ENCODE measurements at regions not wholly inside any gene's neighbourhood (a gene's known extent, or its start where the extent isn't known, plus 50 kb on each side); places are given as distances from the start of the nearest gene placed in this dataset.

GRCh38 chr2:206863196-206863595 is 76.1 kb upstream of the CPO start:
- no peak overlapping the region for H4K5ac ChIP-seq (ENCODE audit: low read depth, low read length)
- no peak overlapping the region for H2AK9ac ChIP-seq (replicated peaks; ENCODE audit: low read depth, low read length, poor library complexity)
- H3K14ac ChIP-seq (replicated peaks; ENCODE audit: low read depth, low read length), result no peak overlapping the region
- H3K18ac ChIP-seq (ENCODE audit: low read depth, low read length), result no peak overlapping the region
- intact Hi-C loops (cut with micrococcal nuclease) (no loop called here), dilution Hi-C loops (cut with HindIII; ENCODE audit: low sequenced_read_pairs, unreplicated experiment) (no loop called here), in situ Hi-C loops (cut with MboI; ENCODE audit: low sequenced_read_pairs) (no loop called here)
- no peak overlapping the region for H2BK5ac ChIP-seq (ENCODE audit: low read depth, low read length, poor library complexity, severe bottlenecking)
- H3K9ac ChIP-seq (ENCODE audit: low read depth, low read length), result no peak overlapping the region
- H3K9me1 ChIP-seq (ENCODE audit: insufficient read depth, low read length), result no peaks in the 10 kb centered on the region
- no peak overlapping the region for H3K4ac ChIP-seq (ENCODE audit: low read depth, low read length)
- no peak overlapping the region for H2AK5ac ChIP-seq (ENCODE audit: low read depth, low read length)
- H2BK120ac ChIP-seq (ENCODE audit: low read depth, low read length), result no peak overlapping the region
- DNase-seq, result no peak
- H2AFZ ChIP-seq (replicated peaks; ENCODE audit: low read length, poor library complexity), result no peak overlapping the region
- no peak overlapping the region for H3K4me2 ChIP-seq (ENCODE audit: low read depth, low read length)
- TF ChIP-seq NFE2L2 (IDR thresholded peaks at IDR 0.05; ENCODE audit: low read depth, low read length) (no peak), RFX5 (IDR thresholded peaks at IDR 0.05; ENCODE audit: low read depth, low read length) (no peak), FOS (IDR thresholded peaks at IDR 0.05; ENCODE audit: low read depth, low read length) (no peak), BHLHE40 (IDR thresholded peaks at IDR 0.05; ENCODE audit: low read depth, low read length) (no peak), CTCF (conservative IDR thresholded peaks at IDR 0.05; ENCODE audit: low read depth, low read length) (no peak), POLR2A (IDR thresholded peaks at IDR 0.05; ENCODE audit: low read depth, low read length) (no peak), RCOR1 (IDR thresholded peaks at IDR 0.05; ENCODE audit: insufficient replicate concordance, low read length) (no peak), SMC3 (IDR thresholded peaks at IDR 0.05; ENCODE audit: low read depth, low read length) (no peak), MAZ (IDR thresholded peaks at IDR 0.05; ENCODE audit: borderline replicate concordance, low read depth, low read length) (no peak), CEBPB (IDR thresholded peaks at IDR 0.05; ENCODE audit: low read depth, low read length) (no peak), CHD1 (IDR thresholded peaks at IDR 0.05; ENCODE audit: low read depth, low read length) (no peak), RAD21 (IDR thresholded peaks at IDR 0.05; ENCODE audit: low read length) (no peak), MAFK (IDR thresholded peaks at IDR 0.05; ENCODE audit: low read depth, low read length) (no peak), MXI1 (IDR thresholded peaks at IDR 0.05; ENCODE audit: borderline replicate concordance, low read depth, low read length) (no peak)
- TF ChIP-seq, protein P1, sequence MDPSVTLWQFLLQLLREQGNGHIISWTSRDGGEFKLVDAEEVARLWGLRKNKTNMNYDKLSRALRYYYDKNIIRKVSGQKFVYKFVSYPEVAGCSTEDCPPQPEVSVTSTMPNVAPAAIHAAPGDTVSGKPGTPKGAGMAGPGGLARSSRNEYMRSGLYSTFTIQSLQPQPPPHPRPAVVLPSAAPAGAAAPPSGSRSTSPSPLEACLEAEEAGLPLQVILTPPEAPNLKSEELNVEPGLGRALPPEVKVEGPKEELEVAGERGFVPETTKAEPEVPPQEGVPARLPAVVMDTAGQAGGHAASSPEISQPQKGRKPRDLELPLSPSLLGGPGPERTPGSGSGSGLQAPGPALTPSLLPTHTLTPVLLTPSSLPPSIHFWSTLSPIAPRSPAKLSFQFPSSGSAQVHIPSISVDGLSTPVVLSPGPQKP (IDR thresholded peaks at IDR 0.05; ENCODE audit: borderline replicate concordance, low read depth, low read length), result no peak
- TF ChIP-seq, protein P2, sequence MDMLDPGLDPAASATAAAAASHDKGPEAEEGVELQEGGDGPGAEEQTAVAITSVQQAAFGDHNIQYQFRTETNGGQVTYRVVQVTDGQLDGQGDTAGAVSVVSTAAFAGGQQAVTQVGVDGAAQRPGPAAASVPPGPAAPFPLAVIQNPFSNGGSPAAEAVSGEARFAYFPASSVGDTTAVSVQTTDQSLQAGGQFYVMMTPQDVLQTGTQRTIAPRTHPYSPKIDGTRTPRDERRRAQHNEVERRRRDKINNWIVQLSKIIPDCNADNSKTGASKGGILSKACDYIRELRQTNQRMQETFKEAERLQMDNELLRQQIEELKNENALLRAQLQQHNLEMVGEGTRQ (IDR thresholded peaks at IDR 0.05; ENCODE audit: low read depth, low read length), result no peak
- 47% methylated on average over 3 of the region's 3 CpGs; no CpG with 5 or more reads in 1 of the 2 experiments for WGBS, 2 experiments (ENCODE audit: extremely low coverage in 2 of 2, insufficient read length in 1 of 2)
- H3K79me1 ChIP-seq (ENCODE audit: low read depth in 1 of 2, low read length in 2 of 2), result no peaks in the 10 kb centered on the region
- no peak overlapping the region for H3K27ac ChIP-seq (ENCODE audit: insufficient read depth, low read length)
- BruUV-seq (replicated peaks), result no TSS peak
- H3K23ac ChIP-seq (ENCODE audit: low read depth, low read length), result no peak overlapping the region
- H3K4me3 ChIP-seq (ENCODE audit: insufficient read depth, low read depth, low read length), result no peak overlapping the region
- no peak overlapping the region for H4K91ac ChIP-seq (ENCODE audit: insufficient read depth, low read depth, low read length)
- no peaks in the 10 kb centered on the region for H3K36me3 ChIP-seq (ENCODE audit: control insufficient read depth, insufficient read depth, low read length)
- ATAC-seq (ENCODE audit: low read depth), result no peak
- no peaks in the 10 kb centered on the region for H3K4me1 ChIP-seq (ENCODE audit: control insufficient read depth, insufficient read depth, low read length)
- H4K20me1 ChIP-seq (ENCODE audit: insufficient read depth, low read length), result no peaks in the 10 kb centered on the region
- POLR2A ChIA-PET (ENCODE audit: unreplicated experiment), result no interaction called here
- CTCF ChIA-PET, result interaction anchor here (1.6 kb wide), 1 partner anchor 21 kb away, joined by 3 read pairs; no protein-coding TSS in a partner anchor
- H3K56ac ChIP-seq (ENCODE audit: extremely low read depth, insufficient read depth, low read length), result no peak overlapping the region
- H3K27me3 ChIP-seq (ENCODE audit: control insufficient read depth, insufficient read depth, low read length), result no peaks in the 10 kb centered on the region
- no peak overlapping the region for H2BK20ac ChIP-seq (ENCODE audit: low read depth, low read length)
- H3K9me3 ChIP-seq (ENCODE audit: control insufficient read depth, insufficient read depth, low read length), result no peaks in the 10 kb centered on the region
- H2BK15ac ChIP-seq (ENCODE audit: low read depth, low read length), result no peak overlapping the region
- H4K8ac ChIP-seq (ENCODE audit: low read depth in 2 of 2, low read length in 2 of 2), result no peak overlapping the region
